ENCODE measurements at regions not wholly inside any gene's neighbourhood (a gene's known extent, or its start where the extent isn't known, plus 50 kb on each side); places are given as distances from the start of the nearest gene placed in this dataset.

GRCh38 chr13:62093984-62094780, 678.5 kb upstream of the PCDH20 start:
- Histone ChIP-seq H3K4me1 (no peaks in the 10 kb centered on the region), H3K27ac (no peak overlapping the region), H3K9me3 (no peaks in the 10 kb centered on the region), H3K4me3 (no peak overlapping the region), H3K27me3 (no peaks in the 10 kb centered on the region), H3K36me3 (no peaks in the 10 kb centered on the region)
- no peak for DNase-seq (ENCODE audit: low spot score)
- TF ChIP-seq CTCF (IDR thresholded peaks at IDR 0.05), result no peak

- Histone ChIP-seq H3K4me1 (no peaks in the 10 kb centered on the region), H3K27ac (no peak overlapping the region), H3K27me3 (no peaks in the 10 kb centered on the region), H3K9me3 (no peaks in the 10 kb centered on the region), H3K4me3 (no peak overlapping the region), H3K36me3 (no peaks in the 10 kb centered on the region)
- no peak for TF ChIP-seq CTCF (IDR thresholded peaks at IDR 0.05)
- no peak for DNase-seq (ENCODE audit: low spot score)
Measured at GRCh38 chr13:62092949-62093348, 677.3 kb upstream of the PCDH20 start.

- Histone ChIP-seq H3K9me3 (no peaks in the 10 kb centered on the region), H3K27me3 (no peaks in the 10 kb centered on the region), H3K36me3 (no peaks in the 10 kb centered on the region), H3K4me1 (no peaks in the 10 kb centered on the region), H3K27ac (no peak overlapping the region), H3K4me3 (no peak overlapping the region)
- DNase-seq (ENCODE audit: low spot score), result no peak
- no peak for TF ChIP-seq CTCF (IDR thresholded peaks at IDR 0.05)
Measured at GRCh38 chr13:62092536-62092935, 676.9 kb upstream of the PCDH20 start.

DNA sequence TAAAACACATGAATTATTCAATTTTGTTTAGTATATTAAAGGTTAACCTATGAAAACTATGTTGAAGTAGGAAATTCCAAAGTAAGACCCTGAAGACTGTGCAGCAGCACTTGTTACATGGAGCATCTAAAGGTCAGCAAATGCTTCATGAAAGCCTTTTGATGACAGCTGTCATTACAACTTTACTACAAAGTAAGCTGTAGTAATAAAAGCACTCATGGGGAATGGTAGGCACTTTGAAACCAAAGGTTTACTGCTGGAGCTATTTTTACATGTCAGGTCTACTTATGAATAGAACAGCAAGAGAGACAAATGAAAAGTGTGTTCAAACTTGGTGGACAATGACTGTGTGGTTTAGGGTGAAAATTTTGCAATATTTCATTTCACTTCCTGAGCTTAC, 672.5 kb upstream of the PCDH20 start:
- no peaks in the 10 kb centered on the region for H3K36me3 ChIP-seq
- no peaks in the 10 kb centered on the region for H3K4me1 ChIP-seq
- DNase-seq (ENCODE audit: low spot score), result no peak
- no peak overlapping the region for H3K27ac ChIP-seq
- no peak for TF ChIP-seq CTCF (IDR thresholded peaks at IDR 0.05)
- no peaks in the 10 kb centered on the region for H3K27me3 ChIP-seq
- H3K4me3 ChIP-seq, result no peak overlapping the region
- no peaks in the 10 kb centered on the region for H3K9me3 ChIP-seq

- Histone ChIP-seq H3K9me3 (no peaks in the 10 kb centered on the region), H3K27me3 (no peaks in the 10 kb centered on the region), H3K36me3 (no peaks in the 10 kb centered on the region), H3K27ac (no peak overlapping the region), H3K4me3 (no peak overlapping the region), H3K4me1 (no peaks in the 10 kb centered on the region)
- TF ChIP-seq CTCF (IDR thresholded peaks at IDR 0.05), result no peak
- no peak for DNase-seq (ENCODE audit: low spot score)
Measured at GRCh38 chr13:62087124-62087523, 671.5 kb upstream of the PCDH20 start.
